ENCODE measurements at regions not wholly inside any gene's neighbourhood (a gene's known extent, or its start where the extent isn't known, plus 50 kb on each side); places are given as distances from the start of the nearest gene placed in this dataset.

DNA sequence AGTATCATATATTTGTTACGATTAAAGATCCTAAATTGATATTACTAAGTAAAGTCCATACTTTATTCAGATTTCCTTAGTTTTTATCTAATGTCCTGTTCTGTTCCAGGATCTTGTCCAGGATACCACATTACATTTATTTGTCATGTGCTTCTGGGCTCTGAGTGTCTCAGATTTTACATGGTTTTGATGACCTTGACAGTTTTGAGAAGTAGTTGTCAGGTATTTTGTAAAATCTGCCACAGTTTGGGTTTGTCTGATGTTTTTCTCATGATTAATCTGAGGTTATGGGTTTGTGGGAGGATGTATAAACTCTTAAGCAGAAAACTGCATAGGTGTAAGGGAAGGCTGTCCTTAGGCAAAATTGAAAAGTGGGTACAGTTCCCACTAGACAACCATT lies 109.9 kb upstream of the BMP5 start:
- Histone ChIP-seq H3K36me3 (ENCODE audit: insufficient read depth, low read length) (no peaks in the 10 kb centered on the region), H3K27me3 (ENCODE audit: insufficient read depth, low read length, poor library complexity, severe bottlenecking) (no peaks in the 10 kb centered on the region), H3K9me3 (ENCODE audit: low read length) (no peaks in the 10 kb centered on the region), H3K4me1 (ENCODE audit: insufficient read depth, low read length) (no peaks in the 10 kb centered on the region), H3K4me3 (ENCODE audit: low read length) (no peak overlapping the region), H3K27ac (ENCODE audit: low read depth, low read length) (no peak overlapping the region)
- H3K9me3 Mint-ChIP-seq, result peaks cover 8 to 20% (median 12%) of the 10 kb centered on the region in 5 donors
- no peak overlapping the region for H3K27ac Mint-ChIP-seq
- ChIA-PET POLR2A (no interaction called here), CTCF (no interaction called here)
- DNase-seq, result no peak
- no peak overlapping the region for H3K4me3 Mint-ChIP-seq
- H3K36me3 Mint-ChIP-seq, result no peaks in the 10 kb centered on the region
- no peaks in the 10 kb centered on the region for H3K27me3 Mint-ChIP-seq
- no peaks in the 10 kb centered on the region for H3K4me1 Mint-ChIP-seq

DNA sequence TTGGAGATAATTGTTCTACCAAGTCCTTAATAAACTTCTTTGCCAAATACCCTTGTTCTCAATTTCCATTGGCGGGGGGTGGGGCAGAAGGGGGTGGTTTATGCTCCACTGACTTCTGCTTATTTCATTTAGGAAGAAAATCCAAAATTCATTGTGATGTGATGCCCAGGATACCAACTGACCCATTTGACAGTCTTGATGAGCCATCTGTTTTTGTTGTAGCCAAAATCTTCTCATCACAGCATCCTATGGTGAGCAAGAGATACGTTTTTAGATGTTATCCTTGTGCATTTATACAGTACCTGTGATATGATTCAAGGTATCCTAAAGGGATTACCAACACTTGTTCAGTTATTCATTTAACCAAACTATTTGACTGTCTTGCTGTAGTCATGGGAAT lies 108.5 kb upstream of the BMP5 start:
- Histone ChIP-seq H3K27me3 (ENCODE audit: insufficient read depth, low read length, poor library complexity, severe bottlenecking) (no peaks in the 10 kb centered on the region), H3K4me3 (ENCODE audit: low read length) (no peak overlapping the region), H3K36me3 (ENCODE audit: insufficient read depth, low read length) (no peaks in the 10 kb centered on the region), H3K27ac (ENCODE audit: low read depth, low read length) (no peak overlapping the region), H3K9me3 (ENCODE audit: low read length) (no peaks in the 10 kb centered on the region), H3K4me1 (ENCODE audit: insufficient read depth, low read length) (no peaks in the 10 kb centered on the region)
- no peaks in the 10 kb centered on the region for H3K27me3 Mint-ChIP-seq
- H3K9me3 Mint-ChIP-seq, result peaks cover 3 to 20% (median 10%) of the 10 kb centered on the region in 5 donors
- no peak overlapping the region for H3K27ac Mint-ChIP-seq
- CTCF ChIA-PET, result no interaction called here
- no peaks in the 10 kb centered on the region for H3K36me3 Mint-ChIP-seq
- no peak for DNase-seq
- no peaks in the 10 kb centered on the region for H3K4me1 Mint-ChIP-seq
- POLR2A ChIA-PET, result no interaction called here
- H3K4me3 Mint-ChIP-seq, result no peak overlapping the region

GRCh38 chr6:55981660-55982059 lies 106.3 kb upstream of the BMP5 start:
- Mint-ChIP-seq H3K27me3 (no peaks in the 10 kb centered on the region), H3K9me3 (peaks cover 3 to 15% (median 8%) of the 10 kb centered on the region in 5 donors), H3K36me3 (no peaks in the 10 kb centered on the region), H3K4me1 (no peaks in the 10 kb centered on the region), H3K4me3 (no peak overlapping the region), H3K27ac (no peak overlapping the region)
- Histone ChIP-seq H3K27ac (ENCODE audit: low read depth, low read length) (no peak overlapping the region), H3K9me3 (ENCODE audit: low read length) (no peaks in the 10 kb centered on the region), H3K4me3 (ENCODE audit: low read length) (no peak overlapping the region), H3K36me3 (ENCODE audit: insufficient read depth, low read length) (no peaks in the 10 kb centered on the region), H3K4me1 (ENCODE audit: insufficient read depth, low read length) (no peaks in the 10 kb centered on the region), H3K27me3 (ENCODE audit: insufficient read depth, low read length, poor library complexity, severe bottlenecking) (no peaks in the 10 kb centered on the region)
- ChIA-PET POLR2A (no interaction called here), CTCF (no interaction called here)
- DNase-seq, result no peak

GRCh38 chr6:55980627-55981211 lies 105.3 kb upstream of the BMP5 start:
- ChIA-PET CTCF (no interaction called here), POLR2A (no interaction called here)
- H3K4me3 Mint-ChIP-seq, result no peak overlapping the region
- Histone ChIP-seq H3K27ac (ENCODE audit: low read depth, low read length) (no peak overlapping the region), H3K4me3 (ENCODE audit: low read length) (no peak overlapping the region), H3K9me3 (ENCODE audit: low read length) (no peaks in the 10 kb centered on the region), H3K36me3 (ENCODE audit: insufficient read depth, low read length) (no peaks in the 10 kb centered on the region), H3K4me1 (ENCODE audit: insufficient read depth, low read length) (no peaks in the 10 kb centered on the region), H3K27me3 (ENCODE audit: insufficient read depth, low read length, poor library complexity, severe bottlenecking) (no peaks in the 10 kb centered on the region)
- no peak for DNase-seq
- peaks cover 0 to 15% (median 8%) of the 10 kb centered on the region in 5 donors for H3K9me3 Mint-ChIP-seq
- no peak overlapping the region for H3K27ac Mint-ChIP-seq
- no peaks in the 10 kb centered on the region for H3K27me3 Mint-ChIP-seq
- no peaks in the 10 kb centered on the region for H3K4me1 Mint-ChIP-seq
- H3K36me3 Mint-ChIP-seq, result no peaks in the 10 kb centered on the region

DNA sequence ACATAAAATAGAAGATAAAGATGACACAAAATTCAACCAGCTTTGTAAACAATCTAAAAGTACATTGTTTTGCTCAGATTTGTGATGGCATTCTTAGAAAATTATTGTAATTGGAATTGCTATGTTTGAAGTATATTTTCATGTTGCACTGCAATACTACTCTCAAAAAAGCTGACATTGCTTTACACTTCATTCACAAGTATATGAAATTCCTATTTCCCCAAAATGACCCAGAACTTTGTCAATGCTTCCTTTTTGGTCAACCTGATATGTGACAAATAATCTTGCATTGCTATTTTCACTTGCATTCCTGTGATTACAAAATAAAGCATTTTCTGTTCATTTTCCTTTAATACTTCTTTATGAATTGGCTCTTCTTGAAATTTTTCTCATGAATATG lies 104.1 kb upstream of the BMP5 start:
- Mint-ChIP-seq H3K27me3 (no peaks in the 10 kb centered on the region), H3K4me1 (no peaks in the 10 kb centered on the region), H3K36me3 (no peaks in the 10 kb centered on the region), H3K4me3 (no peak overlapping the region), H3K27ac (no peak overlapping the region), H3K9me3 (peaks cover 0 to 16% (median 7%) of the 10 kb centered on the region in 5 donors)
- H3K27ac ChIP-seq (ENCODE audit: low read depth, low read length), result no peak overlapping the region
- H3K9me3 ChIP-seq (ENCODE audit: low read length), result no peaks in the 10 kb centered on the region
- CTCF ChIA-PET, result no interaction called here
- H3K4me1 ChIP-seq (ENCODE audit: insufficient read depth, low read length), result no peaks in the 10 kb centered on the region
- no peak overlapping the region for H3K4me3 ChIP-seq (ENCODE audit: low read length)
- POLR2A ChIA-PET, result no interaction called here
- H3K27me3 ChIP-seq (ENCODE audit: insufficient read depth, low read length, poor library complexity, severe bottlenecking), result no peaks in the 10 kb centered on the region
- no peaks in the 10 kb centered on the region for H3K36me3 ChIP-seq (ENCODE audit: insufficient read depth, low read length)
- no peak for DNase-seq

DNA sequence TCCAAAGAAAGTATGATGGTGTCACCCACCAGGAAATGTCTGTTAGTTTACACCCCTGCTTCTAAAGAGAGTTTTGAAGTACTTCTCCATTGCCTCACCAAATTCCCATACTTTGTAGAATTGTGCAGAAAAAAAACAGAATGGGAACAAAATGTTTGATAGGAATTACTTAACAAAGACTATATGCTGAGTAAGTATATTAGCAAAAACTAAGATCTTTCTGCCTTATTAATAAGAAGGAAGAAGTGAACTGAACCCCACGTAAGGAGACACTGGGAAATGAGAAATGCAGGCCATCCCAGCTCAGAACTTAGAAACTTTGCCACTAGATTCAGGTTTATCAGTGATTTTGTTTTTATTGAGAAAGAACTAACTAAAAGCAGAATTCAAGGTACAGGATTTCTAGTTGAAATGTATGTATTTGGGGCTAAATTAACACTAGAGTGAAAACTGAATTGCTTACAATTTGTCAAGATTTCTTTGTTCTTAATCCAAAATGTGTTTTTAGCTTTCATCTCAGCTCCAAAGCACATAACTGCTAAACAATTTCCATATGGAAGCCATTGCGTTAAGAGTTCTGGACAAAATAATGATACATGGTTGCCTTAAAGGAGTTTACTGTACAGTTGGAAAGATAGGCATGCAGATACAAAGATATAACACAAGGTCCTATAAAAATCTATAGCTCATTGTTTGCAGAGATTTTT lies 102.7 kb upstream of the BMP5 start:
- H3K27me3 Mint-ChIP-seq, result no peaks in the 10 kb centered on the region

DNA sequence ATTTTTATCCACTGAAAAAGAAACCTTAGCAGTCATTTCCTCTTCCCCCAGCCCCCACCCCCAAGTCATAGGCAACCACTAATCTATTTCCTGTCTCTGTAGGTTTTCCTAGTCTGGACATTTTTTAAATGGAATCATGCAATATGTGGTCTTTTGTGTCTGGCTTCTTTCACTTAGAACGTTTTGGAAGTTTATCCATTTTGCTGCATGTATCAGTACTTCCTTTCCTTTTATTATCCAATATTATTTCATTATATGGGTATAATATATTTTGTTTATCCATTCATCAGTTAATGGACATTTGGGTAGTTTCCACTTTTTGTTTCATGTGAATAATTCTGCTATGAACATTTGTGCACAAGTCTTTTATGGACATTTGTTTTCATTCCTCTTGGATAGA lies 99.3 kb upstream of the BMP5 start:
- no peak overlapping the region for H3K4me3 Mint-ChIP-seq
- H3K9me3 Mint-ChIP-seq, result peaks cover 0 to 11% (median 0%) of the 10 kb centered on the region in 5 donors
- ChIA-PET POLR2A (no interaction called here), CTCF (no interaction called here)
- Histone ChIP-seq H3K4me1 (ENCODE audit: insufficient read depth, low read length) (no peaks in the 10 kb centered on the region), H3K27me3 (ENCODE audit: insufficient read depth, low read length, poor library complexity, severe bottlenecking) (no peaks in the 10 kb centered on the region), H3K4me3 (ENCODE audit: low read length) (no peak overlapping the region), H3K36me3 (ENCODE audit: insufficient read depth, low read length) (no peaks in the 10 kb centered on the region), H3K9me3 (ENCODE audit: low read length) (no peaks in the 10 kb centered on the region), H3K27ac (ENCODE audit: low read depth, low read length) (no peak overlapping the region)
- H3K27me3 Mint-ChIP-seq, result no peaks in the 10 kb centered on the region
- no peak for DNase-seq
- H3K4me1 Mint-ChIP-seq, result no peaks in the 10 kb centered on the region
- no peak overlapping the region for H3K27ac Mint-ChIP-seq
- H3K36me3 Mint-ChIP-seq, result no peaks in the 10 kb centered on the region

More for the DNA sequence above, 102.7 kb upstream of the BMP5 start:
- Histone ChIP-seq H3K4me1 (ENCODE audit: insufficient read depth, low read length) (no peaks in the 10 kb centered on the region), H3K36me3 (ENCODE audit: insufficient read depth, low read length) (no peaks in the 10 kb centered on the region), H3K27ac (ENCODE audit: low read depth, low read length) (no peak overlapping the region), H3K9me3 (ENCODE audit: low read length) (no peaks in the 10 kb centered on the region), H3K27me3 (ENCODE audit: insufficient read depth, low read length, poor library complexity, severe bottlenecking) (no peaks in the 10 kb centered on the region), H3K4me3 (ENCODE audit: low read length) (no peak overlapping the region)
- no peak for DNase-seq
- H3K27ac Mint-ChIP-seq, result no peak overlapping the region
- H3K9me3 Mint-ChIP-seq, result peaks cover 0 to 11% (median under 1%) of the 10 kb centered on the region in 5 donors
- no peaks in the 10 kb centered on the region for H3K36me3 Mint-ChIP-seq
- CTCF ChIA-PET, result no interaction called here
- no peaks in the 10 kb centered on the region for H3K4me1 Mint-ChIP-seq
- POLR2A ChIA-PET, result no interaction called here
- H3K4me3 Mint-ChIP-seq, result no peak overlapping the region

DNA sequence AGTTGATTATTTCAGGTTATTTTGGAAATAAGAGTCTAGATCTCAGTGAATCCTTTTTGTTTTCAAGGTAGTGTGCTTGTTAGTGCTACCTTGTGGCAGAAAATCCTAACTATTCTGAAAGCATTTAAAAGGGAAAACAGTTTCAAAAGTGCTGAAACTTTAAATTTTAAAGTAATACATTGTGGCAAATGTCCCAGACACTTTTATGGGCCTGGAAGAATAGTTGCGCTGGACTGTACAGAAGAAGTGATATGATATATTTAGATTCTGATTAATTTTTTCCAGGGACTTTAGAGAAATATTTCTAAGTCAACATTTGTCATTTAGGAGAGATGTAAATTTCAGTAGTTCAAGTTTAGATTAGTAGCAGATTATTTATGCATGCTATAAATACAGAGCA lies 96.7 kb upstream of the BMP5 start:
- POLR2A ChIA-PET, result no interaction called here
- Histone ChIP-seq H3K36me3 (ENCODE audit: insufficient read depth, low read length) (no peaks in the 10 kb centered on the region), H3K9me3 (ENCODE audit: low read length) (no peaks in the 10 kb centered on the region), H3K4me1 (ENCODE audit: insufficient read depth, low read length) (no peaks in the 10 kb centered on the region), H3K27ac (ENCODE audit: low read depth, low read length) (no peak overlapping the region), H3K27me3 (ENCODE audit: insufficient read depth, low read length, poor library complexity, severe bottlenecking) (no peaks in the 10 kb centered on the region), H3K4me3 (ENCODE audit: low read length) (no peak overlapping the region)
- no peak overlapping the region for H3K4me3 Mint-ChIP-seq
- H3K27me3 Mint-ChIP-seq, result no peaks in the 10 kb centered on the region
- no peak for DNase-seq
- H3K27ac Mint-ChIP-seq, result no peak overlapping the region
- no peaks in the 10 kb centered on the region for H3K36me3 Mint-ChIP-seq
- H3K4me1 Mint-ChIP-seq, result no peaks in the 10 kb centered on the region
- CTCF ChIA-PET, result no interaction called here
- peaks cover 0 to 22% (median 3%) of the 10 kb centered on the region in 5 donors for H3K9me3 Mint-ChIP-seq

All from CD8-positive, alpha-beta memory T cell (primary cell).